Endodermal cell (in vitro differentiated cells): ENCODE measurements at regions not wholly inside any gene's neighbourhood (a gene's known extent, or its start where the extent isn't known, plus 50 kb on each side); places are given as distances from the start of the nearest gene placed in this dataset.

Source experiments
- DNase-seq: peaks from one replicate; pipeline ENCODE4 v3.0.0-alpha.2; 2017
- H3K27ac ChIP-seq: 2 replicates; pipeline ENCODE4 v1.5.1; 2013; ENCODE audit warnings: mild to moderate bottlenecking, low read depth, low read length, moderate library complexity
- H3K27me3 ChIP-seq: 2 replicates; pipeline ENCODE4 v1.6.1; 2013; ENCODE audit warnings: mild to moderate bottlenecking, low read length, moderate library complexity; ENCODE audit not compliant: insufficient read depth, control insufficient read depth, poor library complexity, severe bottlenecking
- H3K36me3 ChIP-seq: 2 replicates; pipeline ENCODE4 v1.7.0; 2013; ENCODE audit warnings: mild to moderate bottlenecking, low read length, moderate library complexity; ENCODE audit not compliant: control insufficient read depth, insufficient read depth
- H3K4me1 ChIP-seq: one replicate; pipeline ENCODE4 v1.7.0; 2013; ENCODE audit warnings: low read length; ENCODE audit not compliant: control insufficient read depth, insufficient read depth
- H3K4me3 ChIP-seq: 2 replicates; pipeline ENCODE4 v1.5.1; 2013; ENCODE audit warnings: mild to moderate bottlenecking, low read length, moderate library complexity
- H3K9ac ChIP-seq: 2 replicates; pipeline ENCODE4 v1.6.1; 2013; ENCODE audit warnings: mild to moderate bottlenecking, low read length, moderate library complexity; ENCODE audit not compliant: poor library complexity, severe bottlenecking; ENCODE audit errors: extremely low read depth
- H3K9me3 ChIP-seq: 2 replicates; pipeline ENCODE4 v1.6.1; 2013; ENCODE audit warnings: mild to moderate bottlenecking, low read length, moderate library complexity; ENCODE audit not compliant: control insufficient read depth
- H3K27ac Mint-ChIP-seq: 2 replicates; pipeline ENCODE4 v1.8.0; 2020; ENCODE audit warnings: mixed read lengths
- H3K27me3 Mint-ChIP-seq: 2 replicates; pipeline ENCODE4 v1.8.0; 2021; ENCODE audit warnings: mild to moderate bottlenecking, mixed read lengths; ENCODE audit not compliant: insufficient read depth
- H3K36me3 Mint-ChIP-seq: 2 replicates; pipeline ENCODE4 v1.8.0; 2020; ENCODE audit warnings: low read depth, mixed read lengths
- H3K4me1 Mint-ChIP-seq: 2 replicates; pipeline ENCODE4 v1.8.0; 2020; ENCODE audit warnings: mixed read lengths
- H3K4me3 Mint-ChIP-seq: 2 replicates; pipeline ENCODE4 v1.8.0; 2020; ENCODE audit warnings: mild to moderate bottlenecking, moderate library complexity, mixed read lengths
- H3K9me3 Mint-ChIP-seq: 2 replicates; pipeline ENCODE4 v1.8.0; 2020; ENCODE audit warnings: mild to moderate bottlenecking, mixed read lengths
- WGBS, 2 experiments: methylation state at CpG; one replicate each; pipeline versions ENCODE4 v1.1.5 to v1.1.7; 2013; ENCODE audit warnings: missing lambda C conversion rate in 2 of 2, mixed read lengths in 1 of 2; ENCODE audit not compliant: insufficient coverage in 1 of 2, insufficient read length in 1 of 2; 5-methylcytosine and 5-hydroxymethylcytosine counted together
- TF ChIP-seq, protein P1 (sequence below): fragments of 200-600 bp; sonication (generic); conservative IDR thresholded peaks from 2 replicates; pipeline ENCODE4 v1.5.0; 2021; ENCODE audit warnings: antibody characterized with exemption, mild to moderate bottlenecking

DNA sequence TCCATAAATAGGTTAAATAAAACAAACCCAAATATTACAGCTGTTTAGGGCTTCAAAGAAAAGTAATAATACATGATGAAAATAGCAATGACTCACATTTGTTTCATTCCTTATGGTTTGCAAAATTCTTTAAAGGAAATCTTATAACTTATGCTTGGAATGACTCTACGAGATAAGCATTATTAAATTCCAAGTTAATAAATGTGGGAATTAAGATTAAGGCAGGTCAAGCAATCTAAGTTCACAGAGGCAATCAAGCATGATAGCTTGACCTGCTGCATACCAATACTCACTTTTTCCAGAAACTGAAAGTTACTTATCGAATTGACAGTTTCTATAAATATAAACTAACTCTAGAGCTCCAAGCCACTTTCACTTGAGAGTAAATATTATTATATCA lies 1002.9 kb upstream of the SEL1L start:
- Histone ChIP-seq H3K36me3 (no peaks in the 10 kb centered on the region), H3K27ac (no peak overlapping the region), H3K9me3 (no peaks in the 10 kb centered on the region), H3K4me3 (no peak overlapping the region), H3K4me1 (peaks cover 4% of the 10 kb centered on the region), H3K27me3 (no peaks in the 10 kb centered on the region), H3K9ac (no peak overlapping the region)
- Mint-ChIP-seq H3K9me3 (peaks cover 6% of the 10 kb centered on the region), H3K27ac (no peak overlapping the region), H3K27me3 (no peaks in the 10 kb centered on the region), H3K4me3 (no peak overlapping the region), H3K4me1 (peaks cover 10% of the 10 kb centered on the region), H3K36me3 (no peaks in the 10 kb centered on the region)
- TF ChIP-seq, protein P1, sequence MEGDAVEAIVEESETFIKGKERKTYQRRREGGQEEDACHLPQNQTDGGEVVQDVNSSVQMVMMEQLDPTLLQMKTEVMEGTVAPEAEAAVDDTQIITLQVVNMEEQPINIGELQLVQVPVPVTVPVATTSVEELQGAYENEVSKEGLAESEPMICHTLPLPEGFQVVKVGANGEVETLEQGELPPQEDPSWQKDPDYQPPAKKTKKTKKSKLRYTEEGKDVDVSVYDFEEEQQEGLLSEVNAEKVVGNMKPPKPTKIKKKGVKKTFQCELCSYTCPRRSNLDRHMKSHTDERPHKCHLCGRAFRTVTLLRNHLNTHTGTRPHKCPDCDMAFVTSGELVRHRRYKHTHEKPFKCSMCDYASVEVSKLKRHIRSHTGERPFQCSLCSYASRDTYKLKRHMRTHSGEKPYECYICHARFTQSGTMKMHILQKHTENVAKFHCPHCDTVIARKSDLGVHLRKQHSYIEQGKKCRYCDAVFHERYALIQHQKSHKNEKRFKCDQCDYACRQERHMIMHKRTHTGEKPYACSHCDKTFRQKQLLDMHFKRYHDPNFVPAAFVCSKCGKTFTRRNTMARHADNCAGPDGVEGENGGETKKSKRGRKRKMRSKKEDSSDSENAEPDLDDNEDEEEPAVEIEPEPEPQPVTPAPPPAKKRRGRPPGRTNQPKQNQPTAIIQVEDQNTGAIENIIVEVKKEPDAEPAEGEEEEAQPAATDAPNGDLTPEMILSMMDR, result no peak
- no peak for DNase-seq
- WGBS, 2 experiments, result 87 to 100% methylated on average over 1 to 2 of the region's 2 CpGs

DNA sequence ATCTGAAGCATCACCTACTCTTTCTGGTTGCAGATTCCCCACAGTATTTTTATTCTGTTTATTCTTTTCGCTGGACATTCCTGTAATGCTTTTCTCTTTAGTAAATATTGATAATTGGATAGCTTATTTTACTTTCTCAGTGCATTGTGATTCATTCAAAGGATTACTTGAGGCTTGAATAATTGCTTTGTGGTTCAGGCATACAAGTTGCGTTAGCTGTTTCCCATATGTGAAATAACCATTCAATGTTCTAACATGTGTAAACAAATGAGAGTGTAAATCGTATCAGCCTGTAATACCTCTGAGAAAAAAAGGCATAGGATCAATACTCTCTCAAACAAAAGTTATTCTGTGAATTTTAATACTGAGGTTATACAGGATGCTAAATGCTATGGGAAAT lies 1004.2 kb upstream of the SEL1L start:
- no peak overlapping the region for H3K27ac Mint-ChIP-seq

DNA sequence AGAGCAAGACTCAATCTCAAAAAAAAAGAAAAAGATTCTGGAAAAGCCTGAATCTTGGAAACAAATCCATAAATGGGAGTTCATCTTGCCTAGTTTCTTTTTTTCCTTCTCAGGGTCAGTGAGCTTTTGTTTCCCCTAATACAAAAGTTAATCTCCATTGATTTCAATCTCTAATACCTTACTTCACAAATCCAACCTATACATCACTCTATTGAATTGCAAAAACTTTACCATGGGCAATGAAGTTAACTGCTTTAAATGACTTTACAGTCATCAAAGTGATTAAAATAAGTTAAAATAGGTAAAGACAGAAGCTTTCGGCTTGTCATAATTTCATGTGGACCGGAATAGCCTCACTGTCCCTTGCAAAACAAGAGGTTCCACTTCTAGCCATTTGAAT lies 1012.7 kb upstream of the SEL1L start:
- Histone ChIP-seq H3K9me3 (peaks cover 12% of the 10 kb centered on the region), H3K27ac (no peak overlapping the region), H3K27me3 (no peaks in the 10 kb centered on the region), H3K4me1 (no peaks in the 10 kb centered on the region), H3K36me3 (no peaks in the 10 kb centered on the region), H3K9ac (no peak overlapping the region), H3K4me3 (no peak overlapping the region)
- Mint-ChIP-seq H3K9me3 (peaks cover 16% of the 10 kb centered on the region), H3K36me3 (no peaks in the 10 kb centered on the region), H3K4me1 (peaks cover 11% of the 10 kb centered on the region), H3K27ac (no peak overlapping the region), H3K4me3 (no peak overlapping the region), H3K27me3 (no peaks in the 10 kb centered on the region)
- TF ChIP-seq, protein P1, result no peak
- WGBS, 2 experiments, result 98% methylated on average over 2 of the region's 2 CpGs; no CpG with 5 or more reads in 1 of the 2 experiments
- DNase-seq, result no peak

More for the DNA sequence above, 1004.2 kb upstream of the SEL1L start:
- Histone ChIP-seq H3K9me3 (peaks cover 12% of the 10 kb centered on the region), H3K27me3 (no peaks in the 10 kb centered on the region), H3K4me3 (no peak overlapping the region), H3K27ac (no peak overlapping the region), H3K9ac (no peak overlapping the region), H3K4me1 (peaks cover 4% of the 10 kb centered on the region), H3K36me3 (no peaks in the 10 kb centered on the region)
- DNase-seq, result no peak
- H3K9me3 Mint-ChIP-seq, result peaks cover 18% of the 10 kb centered on the region
- no peak overlapping the region for H3K4me3 Mint-ChIP-seq
- TF ChIP-seq, protein P1, result no peak
- H3K27me3 Mint-ChIP-seq, result no peaks in the 10 kb centered on the region
- 83 to 93% methylated on average over 1 to 3 of the region's 3 CpGs for WGBS, 2 experiments
- H3K4me1 Mint-ChIP-seq, result peaks cover 10% of the 10 kb centered on the region
- no peaks in the 10 kb centered on the region for H3K36me3 Mint-ChIP-seq
